ENCODE measurements at regions not wholly inside any gene's neighbourhood (a gene's known extent, or its start where the extent isn't known, plus 50 kb on each side); places are given as distances from the start of the nearest gene placed in this dataset.

- TF ChIP-seq EZH2 (IDR thresholded peaks at IDR 0.05; ENCODE audit: low read length, unreplicated experiment) = no peak
- TF ChIP-seq CTCF (conservative IDR thresholded peaks at IDR 0.05; ENCODE audit: low read depth, low read length) = no peak
Measured at GRCh38 chr5:60368100-60368499, 331.9 kb downstream of the DEPDC1B start.
